ENCODE measurements at regions not wholly inside any gene's neighbourhood (a gene's known extent, or its start where the extent isn't known, plus 50 kb on each side); places are given as distances from the start of the nearest gene placed in this dataset.

DNA sequence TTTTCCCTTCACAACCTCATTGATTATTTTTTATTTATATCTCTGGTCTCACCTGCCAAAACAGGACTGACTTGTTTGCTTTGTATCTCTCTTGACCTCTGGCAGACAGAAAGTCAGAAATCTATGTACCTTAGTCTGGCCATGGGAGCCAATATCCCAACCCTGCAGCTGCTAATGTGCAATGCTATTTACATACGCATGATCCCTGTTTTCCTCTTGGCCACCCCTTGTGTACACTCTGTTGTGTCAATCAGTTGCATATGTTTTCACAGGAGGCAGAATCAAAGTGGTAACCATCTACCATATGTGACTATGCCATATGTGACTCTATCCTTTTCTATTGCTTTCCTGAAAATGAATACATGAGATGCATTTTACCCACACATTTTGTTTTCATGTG is 688.8 kb downstream of the PLA2G4A start:
- ChIA-PET CTCF (no interaction called here), POLR2A (no interaction called here)
- H3K4me3 ChIP-seq (ENCODE audit: low read depth, low read length) = no peak overlapping the region
- DNase-seq (ENCODE audit: low read depth, low spot score) = no peak
- TF ChIP-seq, protein P1, sequence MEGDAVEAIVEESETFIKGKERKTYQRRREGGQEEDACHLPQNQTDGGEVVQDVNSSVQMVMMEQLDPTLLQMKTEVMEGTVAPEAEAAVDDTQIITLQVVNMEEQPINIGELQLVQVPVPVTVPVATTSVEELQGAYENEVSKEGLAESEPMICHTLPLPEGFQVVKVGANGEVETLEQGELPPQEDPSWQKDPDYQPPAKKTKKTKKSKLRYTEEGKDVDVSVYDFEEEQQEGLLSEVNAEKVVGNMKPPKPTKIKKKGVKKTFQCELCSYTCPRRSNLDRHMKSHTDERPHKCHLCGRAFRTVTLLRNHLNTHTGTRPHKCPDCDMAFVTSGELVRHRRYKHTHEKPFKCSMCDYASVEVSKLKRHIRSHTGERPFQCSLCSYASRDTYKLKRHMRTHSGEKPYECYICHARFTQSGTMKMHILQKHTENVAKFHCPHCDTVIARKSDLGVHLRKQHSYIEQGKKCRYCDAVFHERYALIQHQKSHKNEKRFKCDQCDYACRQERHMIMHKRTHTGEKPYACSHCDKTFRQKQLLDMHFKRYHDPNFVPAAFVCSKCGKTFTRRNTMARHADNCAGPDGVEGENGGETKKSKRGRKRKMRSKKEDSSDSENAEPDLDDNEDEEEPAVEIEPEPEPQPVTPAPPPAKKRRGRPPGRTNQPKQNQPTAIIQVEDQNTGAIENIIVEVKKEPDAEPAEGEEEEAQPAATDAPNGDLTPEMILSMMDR (IDR thresholded peaks at IDR 0.05; ENCODE audit: insufficient read depth, low read length, missing control alignments) = no peak

DNA sequence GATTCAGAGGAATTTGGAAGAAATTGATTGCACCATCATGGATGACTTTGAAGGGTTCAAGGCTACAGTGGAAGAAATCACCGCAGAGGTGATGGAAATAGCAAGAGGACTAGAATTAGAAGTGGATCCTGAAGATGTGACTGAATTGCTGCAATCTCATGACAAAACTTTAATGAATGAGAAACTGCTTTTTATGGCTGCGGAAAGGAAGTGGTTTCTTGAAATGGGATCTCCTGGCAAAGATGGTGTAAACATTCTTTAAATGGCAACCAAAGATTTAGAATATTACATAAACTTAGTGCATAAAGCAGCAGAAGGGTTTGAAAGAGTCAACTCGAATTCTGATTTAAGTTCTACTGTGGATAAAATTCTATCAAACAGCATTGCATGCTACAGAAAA is 698.6 kb downstream of the PLA2G4A start:
- TF ChIP-seq, protein P1 (IDR thresholded peaks at IDR 0.05; ENCODE audit: insufficient read depth, low read length, missing control alignments) = no peak
- no peak for DNase-seq (ENCODE audit: low read depth, low spot score)
- no peak overlapping the region for H3K4me3 ChIP-seq (ENCODE audit: low read depth, low read length)
- POLR2A ChIA-PET = no interaction called here
- CTCF ChIA-PET = no interaction called here

DNA sequence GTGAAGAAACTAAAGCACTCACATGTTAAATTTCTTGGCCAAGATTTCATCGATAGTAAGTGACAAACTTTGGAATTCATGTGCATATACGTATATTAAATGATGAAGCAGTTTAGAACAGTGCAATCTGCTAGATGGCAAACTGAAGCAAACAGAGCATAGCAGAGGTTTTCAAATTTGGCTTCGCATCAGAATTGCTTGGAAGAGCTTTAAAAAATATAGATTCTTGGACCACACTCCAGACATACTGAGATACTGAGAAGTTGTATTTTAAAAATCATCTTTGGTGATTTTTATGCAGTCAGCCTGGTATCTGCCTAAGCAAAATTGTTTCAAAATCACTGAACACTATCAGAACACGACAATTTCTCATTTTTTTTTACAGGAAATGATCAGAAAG is 709.2 kb downstream of the PLA2G4A start:
- ChIA-PET CTCF (no interaction called here), POLR2A (no interaction called here)
- no peak for DNase-seq (ENCODE audit: low read depth, low spot score)
- H3K4me3 ChIP-seq (ENCODE audit: low read depth, low read length) = no peak overlapping the region
- TF ChIP-seq, protein P1 (IDR thresholded peaks at IDR 0.05; ENCODE audit: insufficient read depth, low read length, missing control alignments) = no peak

DNA sequence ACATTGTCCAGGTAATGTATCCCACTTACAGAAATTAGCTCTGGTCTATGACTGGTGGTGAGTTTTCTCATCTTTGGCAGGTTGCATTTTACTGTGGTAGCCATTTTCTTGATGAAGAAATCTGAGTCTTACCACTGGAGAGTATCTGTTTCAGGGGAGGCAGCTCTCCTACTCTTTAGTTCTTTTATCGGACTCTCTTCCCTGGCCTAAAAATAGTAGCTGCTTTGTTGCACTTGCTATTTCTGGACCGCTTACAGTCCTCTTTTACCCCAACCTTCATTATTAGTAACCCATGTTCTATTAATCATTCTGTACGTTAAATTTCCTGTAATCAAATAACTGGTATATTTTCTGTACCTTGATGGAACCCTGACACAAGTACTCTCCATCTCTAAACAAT is 720.8 kb downstream of the PLA2G4A start:
- CTCF ChIA-PET = no interaction called here
- POLR2A ChIA-PET = no interaction called here
- TF ChIP-seq, protein P1 (IDR thresholded peaks at IDR 0.05; ENCODE audit: insufficient read depth, low read length, missing control alignments) = no peak
- no peak overlapping the region for H3K4me3 ChIP-seq (ENCODE audit: low read depth, low read length)
- DNase-seq (ENCODE audit: low read depth, low spot score) = no peak

DNA sequence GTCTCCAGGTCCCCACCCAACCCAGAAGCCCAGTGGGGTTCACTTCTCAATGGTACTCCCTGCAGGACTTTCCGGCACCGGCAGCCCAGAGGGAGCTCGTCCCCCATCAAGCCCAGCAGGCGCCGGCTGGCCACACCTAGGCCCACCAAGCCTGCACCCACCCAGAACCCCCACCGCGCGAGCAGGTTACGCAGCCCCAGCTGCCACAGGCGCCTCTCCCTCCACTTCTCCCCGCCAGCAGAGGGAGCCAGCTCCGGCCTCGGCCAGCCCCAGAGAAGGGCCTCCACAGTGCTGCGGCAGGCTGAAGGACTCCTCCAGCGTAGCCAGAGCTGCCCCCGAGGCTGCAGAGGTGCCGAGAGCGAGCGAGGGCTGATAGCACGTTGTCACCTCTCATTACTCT is 722.3 kb downstream of the PLA2G4A start:
- DNase-seq (ENCODE audit: low read depth, low spot score) = no peak
- CTCF ChIA-PET = no interaction called here
- TF ChIP-seq, protein P1 (IDR thresholded peaks at IDR 0.05; ENCODE audit: insufficient read depth, low read length, missing control alignments) = no peak
- H3K4me3 ChIP-seq (ENCODE audit: low read depth, low read length) = no peak overlapping the region
- POLR2A ChIA-PET = no interaction called here

DNA sequence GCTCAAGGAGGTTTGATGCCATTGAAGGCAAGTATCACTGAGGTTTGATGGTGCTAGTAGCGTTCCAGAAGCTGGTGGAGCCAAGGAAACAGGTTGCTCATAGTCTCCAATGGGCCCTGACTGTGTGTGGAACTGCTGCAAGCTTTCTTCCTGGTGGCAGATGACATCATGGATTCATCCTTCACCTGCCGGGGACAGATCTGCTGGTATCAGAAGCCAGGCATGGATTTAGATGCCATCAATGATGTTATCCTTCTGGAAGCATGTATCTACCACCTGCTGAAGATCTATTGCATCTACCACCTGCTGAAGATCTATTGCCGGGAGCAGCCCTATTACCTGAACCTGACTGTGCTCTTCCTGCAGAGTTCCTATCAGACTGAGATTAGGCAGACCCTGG is 734.4 kb downstream of the PLA2G4A start:
- POLR2A ChIA-PET = no interaction called here
- CTCF ChIA-PET = no interaction called here

More for the DNA sequence above, 734.4 kb downstream of the PLA2G4A start:
- TF ChIP-seq, protein P1 (IDR thresholded peaks at IDR 0.05; ENCODE audit: insufficient read depth, low read length, missing control alignments) = no peak
- no peak for DNase-seq (ENCODE audit: low read depth, low spot score)
- H3K4me3 ChIP-seq (ENCODE audit: low read depth, low read length) = no peak overlapping the region
